SK-N-SH (cell line): ENCODE measurements at regions not wholly inside any gene's neighbourhood (a gene's known extent, or its start where the extent isn't known, plus 50 kb on each side); places are given as distances from the start of the nearest gene placed in this dataset.
"Not testable (repeated sequence)": the region's sequence is repeated elsewhere in the genome, so short reads cannot be mapped to it uniquely, and the experiment has no call there.

ENCODE experiments used
- EP300 ChIP-seq, 2 experiments: IDR thresholded peaks; 2 replicates each; pipeline versions ENCODE4 v1.4.0 to v1.6.1; 2012; ENCODE audit warnings: borderline replicate concordance in 1 of 2, low read depth in 1 of 2, low read length in 1 of 2
- FOXM1 ChIP-seq: IDR thresholded peaks from 2 replicates; pipeline ENCODE4 v1.4.0; 2012; ENCODE audit warnings: low read depth, mild to moderate bottlenecking
- GABPA ChIP-seq: IDR thresholded peaks from 2 replicates; pipeline ENCODE4 v1.4.0; 2012; ENCODE audit warnings: low read depth, mild to moderate bottlenecking
- POLR2AphosphoS5 ChIP-seq: IDR thresholded peaks from 2 replicates; pipeline ENCODE4 v1.6.1; 2012; ENCODE audit warnings: low read depth, low read length
- RAD21 ChIP-seq: IDR thresholded peaks from 2 replicates; pipeline ENCODE4 v1.6.1; 2012; ENCODE audit warnings: mild to moderate bottlenecking, low read length
- TCF12 ChIP-seq: IDR thresholded peaks from 2 replicates; pipeline ENCODE4 v1.4.0; 2012
- TEAD4 ChIP-seq: IDR thresholded peaks from 2 replicates; pipeline ENCODE4 v1.4.0; 2012; ENCODE audit warnings: mild to moderate bottlenecking, borderline replicate concordance; ENCODE audit not compliant: insufficient read depth
- USF1 ChIP-seq: IDR thresholded peaks from 2 replicates; pipeline ENCODE4 v1.4.0; 2012; ENCODE audit warnings: low read depth, borderline replicate concordance
- USF2 ChIP-seq: fragments of 150-350 bp; IDR thresholded peaks from 2 replicates; pipeline ENCODE4 v1.6.1; 2017; ENCODE audit warnings: antibody characterized with exemption, low read length, low read depth, borderline replicate concordance
- TF ChIP-seq, protein P1 (sequence below): fragments of 200-600 bp; sonication (generic); IDR thresholded peaks from 2 replicates; pipeline ENCODE4 v1.6.1; 2017; ENCODE audit warnings: antibody characterized with exemption, mild to moderate bottlenecking, moderate library complexity
- TF ChIP-seq, protein P2 (sequence below): IDR thresholded peaks from 2 replicates; pipeline ENCODE4 v1.4.0; 2012; ENCODE audit warnings: low read depth
- TF ChIP-seq, protein P3 (sequence below): IDR thresholded peaks from 2 replicates; pipeline ENCODE4; 2012

DNA sequence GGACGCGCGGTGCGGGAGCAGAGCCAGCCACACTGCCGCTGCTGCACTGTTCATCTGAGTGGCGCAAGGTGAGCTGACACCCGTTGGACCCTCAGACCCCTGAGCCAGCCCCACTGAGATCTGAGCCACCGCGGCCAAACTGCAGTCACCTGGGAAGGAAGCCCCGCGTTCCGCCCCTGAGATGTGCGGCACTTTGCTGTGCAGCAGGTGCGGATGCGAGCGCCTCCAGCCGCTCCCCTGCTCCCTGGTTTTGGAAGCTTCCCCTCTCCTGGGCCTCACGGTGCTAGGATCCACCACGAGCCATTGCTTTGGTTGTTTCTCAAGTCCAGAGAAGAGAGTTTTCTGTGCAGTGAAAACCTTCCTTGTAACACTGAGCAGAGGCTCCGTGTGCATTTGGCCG lies 254.1 kb downstream of the ADGRD1 start:
- TF ChIP-seq GABPA; TCF12; USF1; POLR2AphosphoS5; EP300 (IDR thresholded peaks at IDR 0.05; ENCODE audit: borderline replicate concordance in 1 of 2, low read depth in 1 of 2, low read length in 1 of 2); USF2; RAD21; FOXM1; TEAD4: not testable (repeated sequence)
- TF ChIP-seq, protein P1, sequence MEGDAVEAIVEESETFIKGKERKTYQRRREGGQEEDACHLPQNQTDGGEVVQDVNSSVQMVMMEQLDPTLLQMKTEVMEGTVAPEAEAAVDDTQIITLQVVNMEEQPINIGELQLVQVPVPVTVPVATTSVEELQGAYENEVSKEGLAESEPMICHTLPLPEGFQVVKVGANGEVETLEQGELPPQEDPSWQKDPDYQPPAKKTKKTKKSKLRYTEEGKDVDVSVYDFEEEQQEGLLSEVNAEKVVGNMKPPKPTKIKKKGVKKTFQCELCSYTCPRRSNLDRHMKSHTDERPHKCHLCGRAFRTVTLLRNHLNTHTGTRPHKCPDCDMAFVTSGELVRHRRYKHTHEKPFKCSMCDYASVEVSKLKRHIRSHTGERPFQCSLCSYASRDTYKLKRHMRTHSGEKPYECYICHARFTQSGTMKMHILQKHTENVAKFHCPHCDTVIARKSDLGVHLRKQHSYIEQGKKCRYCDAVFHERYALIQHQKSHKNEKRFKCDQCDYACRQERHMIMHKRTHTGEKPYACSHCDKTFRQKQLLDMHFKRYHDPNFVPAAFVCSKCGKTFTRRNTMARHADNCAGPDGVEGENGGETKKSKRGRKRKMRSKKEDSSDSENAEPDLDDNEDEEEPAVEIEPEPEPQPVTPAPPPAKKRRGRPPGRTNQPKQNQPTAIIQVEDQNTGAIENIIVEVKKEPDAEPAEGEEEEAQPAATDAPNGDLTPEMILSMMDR: not testable (repeated sequence)
- TF ChIP-seq, protein P2, sequence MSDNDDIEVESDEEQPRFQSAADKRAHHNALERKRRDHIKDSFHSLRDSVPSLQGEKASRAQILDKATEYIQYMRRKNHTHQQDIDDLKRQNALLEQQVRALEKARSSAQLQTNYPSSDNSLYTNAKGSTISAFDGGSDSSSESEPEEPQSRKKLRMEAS: not testable (repeated sequence)
- TF ChIP-seq, protein P3, sequence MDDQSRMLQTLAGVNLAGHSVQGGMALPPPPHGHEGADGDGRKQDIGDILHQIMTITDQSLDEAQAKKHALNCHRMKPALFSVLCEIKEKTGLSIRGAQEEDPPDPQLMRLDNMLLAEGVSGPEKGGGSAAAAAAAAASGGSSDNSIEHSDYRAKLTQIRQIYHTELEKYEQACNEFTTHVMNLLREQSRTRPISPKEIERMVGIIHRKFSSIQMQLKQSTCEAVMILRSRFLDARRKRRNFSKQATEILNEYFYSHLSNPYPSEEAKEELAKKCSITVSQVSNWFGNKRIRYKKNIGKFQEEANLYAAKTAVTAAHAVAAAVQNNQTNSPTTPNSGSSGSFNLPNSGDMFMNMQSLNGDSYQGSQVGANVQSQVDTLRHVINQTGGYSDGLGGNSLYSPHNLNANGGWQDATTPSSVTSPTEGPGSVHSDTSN: not testable (repeated sequence)
